ENCODE measurements at regions not wholly inside any gene's neighbourhood (a gene's known extent, or its start where the extent isn't known, plus 50 kb on each side); places are given as distances from the start of the nearest gene placed in this dataset.

DNA sequence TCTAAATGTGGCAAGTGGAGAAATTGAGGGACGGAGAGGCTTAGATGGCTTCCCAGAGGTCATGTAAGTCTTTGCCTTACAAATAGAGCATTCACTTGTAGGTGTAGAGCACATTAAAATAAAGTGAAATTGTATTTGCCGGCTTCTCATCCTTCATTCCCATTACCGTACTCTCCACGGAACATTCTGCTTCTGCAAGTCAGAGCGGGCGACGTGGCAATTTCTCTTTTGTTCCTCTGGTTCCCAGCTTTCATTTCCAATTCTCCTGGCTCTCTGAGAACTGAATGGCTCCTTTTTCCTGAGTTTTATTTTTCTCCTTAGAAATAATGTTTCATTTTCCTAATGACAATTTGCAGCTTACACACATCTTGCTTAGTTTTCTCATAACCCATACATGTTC lies 51.3 kb upstream of the PFKP start:
- WGBS, 4 donors: 66 to 83% (median 74%) methylated on average over 7 of the region's 7 CpGs
- Histone ChIP-seq H3K27ac (no peak overlapping the region), H3K4me3 (no peak overlapping the region), H3K36me3 (no peaks in the 10 kb centered on the region), H3K4me1 (peaks cover 0 to 1% (median 0%) of the 10 kb centered on the region in 12 donors), H3K27me3 (peaks cover 0 to 31% (median 0%) of the 10 kb centered on the region in 9 donors), H3K9me3 (peaks cover 0 to 6% (median 0%) of the 10 kb centered on the region in 12 donors)
- ATAC-seq: no peak
- no peak for DNase-seq
- intact Hi-C loops (cut with DNase I): no loop called here
- TF ChIP-seq, protein P1, sequence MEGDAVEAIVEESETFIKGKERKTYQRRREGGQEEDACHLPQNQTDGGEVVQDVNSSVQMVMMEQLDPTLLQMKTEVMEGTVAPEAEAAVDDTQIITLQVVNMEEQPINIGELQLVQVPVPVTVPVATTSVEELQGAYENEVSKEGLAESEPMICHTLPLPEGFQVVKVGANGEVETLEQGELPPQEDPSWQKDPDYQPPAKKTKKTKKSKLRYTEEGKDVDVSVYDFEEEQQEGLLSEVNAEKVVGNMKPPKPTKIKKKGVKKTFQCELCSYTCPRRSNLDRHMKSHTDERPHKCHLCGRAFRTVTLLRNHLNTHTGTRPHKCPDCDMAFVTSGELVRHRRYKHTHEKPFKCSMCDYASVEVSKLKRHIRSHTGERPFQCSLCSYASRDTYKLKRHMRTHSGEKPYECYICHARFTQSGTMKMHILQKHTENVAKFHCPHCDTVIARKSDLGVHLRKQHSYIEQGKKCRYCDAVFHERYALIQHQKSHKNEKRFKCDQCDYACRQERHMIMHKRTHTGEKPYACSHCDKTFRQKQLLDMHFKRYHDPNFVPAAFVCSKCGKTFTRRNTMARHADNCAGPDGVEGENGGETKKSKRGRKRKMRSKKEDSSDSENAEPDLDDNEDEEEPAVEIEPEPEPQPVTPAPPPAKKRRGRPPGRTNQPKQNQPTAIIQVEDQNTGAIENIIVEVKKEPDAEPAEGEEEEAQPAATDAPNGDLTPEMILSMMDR (IDR thresholded peaks at IDR 0.05): no peak
- no peak for TF ChIP-seq POLR2A (IDR thresholded peaks at IDR 0.05)

DNA sequence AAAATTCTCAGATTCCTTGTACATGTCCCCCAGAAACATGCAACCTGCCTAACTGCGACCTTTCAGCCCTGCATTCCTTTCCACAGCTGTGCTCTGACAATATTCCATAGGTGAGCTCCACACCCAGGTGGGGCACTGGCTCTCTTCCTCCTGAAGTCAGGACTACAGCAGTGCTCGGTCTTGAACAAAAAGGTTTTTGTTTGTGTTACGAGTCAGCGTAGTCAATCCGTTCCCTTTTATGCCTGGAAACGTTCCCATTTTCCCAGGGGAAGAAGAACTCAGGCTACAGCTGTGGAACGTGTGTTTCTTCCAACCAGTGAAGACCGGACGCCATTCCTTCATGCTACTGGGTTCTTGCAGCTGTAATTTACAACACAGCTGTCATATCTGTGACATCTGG lies 52.4 kb upstream of the PFKP start:
- WGBS, 4 donors: 41 to 63% (median 56%) methylated on average over 9 of the region's 9 CpGs
- ATAC-seq (peak in 2 of 4 donors; percentile 42 to 45), DNase-seq (no peak)
- Histone ChIP-seq H3K4me1 (peaks cover 0 to 7% (median 0%) of the 10 kb centered on the region in 12 donors), H3K27ac (no peak overlapping the region), H3K27me3 (peaks cover 0 to 37% (median 0%) of the 10 kb centered on the region in 9 donors), H3K9me3 (peaks cover 0 to 6% (median 0%) of the 10 kb centered on the region in 12 donors), H3K4me3 (no peak overlapping the region), H3K36me3 (no peaks in the 10 kb centered on the region)
- intact Hi-C loops (cut with DNase I): no loop called here
- TF ChIP-seq POLR2A (IDR thresholded peaks at IDR 0.05): no peak
- TF ChIP-seq, protein P1 (IDR thresholded peaks at IDR 0.05): no peak

GRCh38 chr10:3012223-3012622 lies 55.1 kb upstream of the PFKP start:
- TF ChIP-seq, protein P1 (IDR thresholded peaks at IDR 0.05): no peak
- no peak for TF ChIP-seq POLR2A (IDR thresholded peaks at IDR 0.05)
- ATAC-seq (no peak), DNase-seq (no peak)
- peaks cover 0 to 57% (median 0%) of the 10 kb centered on the region in 9 donors for H3K27me3 ChIP-seq
- H3K4me3 ChIP-seq: no peak overlapping the region
- H3K27ac ChIP-seq: no peak overlapping the region
- H3K4me1 ChIP-seq: peaks cover 0 to 7% (median 0%) of the 10 kb centered on the region in 12 donors
- peaks cover 0 to 6% (median 0%) of the 10 kb centered on the region in 12 donors for H3K9me3 ChIP-seq
- no peaks in the 10 kb centered on the region for H3K36me3 ChIP-seq
- WGBS, 4 donors: 82 to 91% (median 85%) methylated on average over 5 of the region's 5 CpGs
- intact Hi-C loops (cut with DNase I): no loop called here

GRCh38 chr10:3010816-3011460 lies 56.4 kb upstream of the PFKP start:
- peaks cover 0 to 7% (median 0%) of the 10 kb centered on the region in 12 donors for H3K4me1 ChIP-seq
- H3K36me3 ChIP-seq: no peaks in the 10 kb centered on the region
- ATAC-seq (peak; percentile 47 to 73 (median 63)), DNase-seq (peak in 1 of 5 donors; percentile 13)
- intact Hi-C loops (cut with DNase I): no loop called here
- peaks cover 0 to 6% (median 0%) of the 10 kb centered on the region in 12 donors for H3K9me3 ChIP-seq
- no peak overlapping the region for H3K4me3 ChIP-seq
- WGBS, 4 donors: 19 to 31% (median 23%) methylated on average over 10 of the region's 10 CpGs
- no peak for TF ChIP-seq POLR2A (IDR thresholded peaks at IDR 0.05)
- TF ChIP-seq, protein P1 (IDR thresholded peaks at IDR 0.05): no peak
- H3K27me3 ChIP-seq: peaks cover 0 to 64% (median 0%) of the 10 kb centered on the region in 9 donors
- no peak overlapping the region for H3K27ac ChIP-seq
